CD1c-positive myeloid dendritic cell (primary cell): ENCODE measurements at regions not wholly inside any gene's neighbourhood (a gene's known extent, or its start where the extent isn't known, plus 50 kb on each side); places are given as distances from the start of the nearest gene placed in this dataset.

Experiments used
- DNase-seq: peaks from one replicate; pipeline ENCODE4 v3.0.0-alpha.2; 2016; ENCODE audit errors: extremely low spot score

GRCh38 chrX:150293311-150294013 is 69.7 kb upstream of the MAMLD1 start:
- no peak for DNase-seq

- DNase-seq = no peak
Observed at GRCh38 chrX:150298841-150299551, 64.1 kb upstream of the MAMLD1 start.

GRCh38 chrX:150299579-150299978 is 63.5 kb upstream of the MAMLD1 start:
- no peak for DNase-seq

GRCh38 chrX:150303386-150304097 is 59.6 kb upstream of the MAMLD1 start:
- no peak for DNase-seq

- no peak for DNase-seq
Observed at GRCh38 chrX:150306002-150306401, 57.1 kb upstream of the MAMLD1 start.

GRCh38 chrX:150308041-150308440 is 55.1 kb upstream of the MAMLD1 start:
- no peak for DNase-seq

GRCh38 chrX:150308532-150309157 is 54.5 kb upstream of the MAMLD1 start:
- DNase-seq = no peak

- DNase-seq = no peak
Observed at GRCh38 chrX:150310417-150310816, 52.7 kb upstream of the MAMLD1 start.

GRCh38 chrX:150310881-150311280 is 52.2 kb upstream of the MAMLD1 start:
- DNase-seq = no peak

- no peak for DNase-seq
Observed at GRCh38 chrX:150312931-150313330, 50.2 kb upstream of the MAMLD1 start.
